GM12872 (cell line): ENCODE measurements at regions not wholly inside any gene's neighbourhood (a gene's known extent, or its start where the extent isn't known, plus 50 kb on each side); places are given as distances from the start of the nearest gene placed in this dataset.

Experiments used
- CTCF ChIP-seq: IDR thresholded peaks from 3 replicates; pipeline ENCODE4 v1.5.1; 2011; ENCODE audit warnings: low read depth, mild to moderate bottlenecking, low read length, moderate library complexity; ENCODE audit not compliant: insufficient read depth

GRCh38 chr12:4114986-4115385, 158.6 kb upstream of the CCND2 start:
- no peak for TF ChIP-seq CTCF

GRCh38 chr12:4112734-4113325, 160.7 kb upstream of the CCND2 start:
- no peak; the same call in 2 of the 3 replicates for TF ChIP-seq CTCF

GRCh38 chr12:4112290-4112689, 161.3 kb upstream of the CCND2 start:
- no peak for TF ChIP-seq CTCF

- no peak for TF ChIP-seq CTCF
Measured at GRCh38 chr12:4111010-4111409, 162.6 kb upstream of the CCND2 start.

- no peak for TF ChIP-seq CTCF
Measured at GRCh38 chr12:4109826-4110225, 163.7 kb upstream of the CCND2 start.

GRCh38 chr12:4108803-4109345, 164.7 kb upstream of the CCND2 start:
- TF ChIP-seq CTCF: no peak

- no peak for TF ChIP-seq CTCF
Measured at GRCh38 chr12:4107911-4108697, 165.5 kb upstream of the CCND2 start.
